Esophagus muscularis mucosa (tissue), 4 donors: ENCODE measurements at regions not wholly inside any gene's neighbourhood (a gene's known extent, or its start where the extent isn't known, plus 50 kb on each side); places are given as distances from the start of the nearest gene placed in this dataset.

Experiments used
- EP300 ChIP-seq: sonication (generic); formaldehyde crosslinking; IDR thresholded peaks from one replicate; pipeline ENCODE4 v1.6.1; 2017; ENCODE audit warnings: antibody characterized with exemption
- POLR2AphosphoS5 ChIP-seq, 2 donors: sonication (generic); formaldehyde crosslinking; IDR thresholded peaks; one replicate each; pipeline ENCODE4 v1.6.1; 2017; ENCODE audit warnings: antibody characterized with exemption in 2 of 2
- TF ChIP-seq, protein P1 (sequence below), 3 experiments: fragments of 200-600 bp in 2 of 3; fragments of 450-650 bp in 1 of 3; sonication (generic) in 2 of 3; IDR thresholded peaks; one replicate each; pipeline ENCODE4 v1.5.1; 2017 to 2019; ENCODE audit warnings: antibody characterized with exemption in 3 of 3, mild to moderate bottlenecking in 2 of 3, moderate library complexity in 1 of 3

DNA sequence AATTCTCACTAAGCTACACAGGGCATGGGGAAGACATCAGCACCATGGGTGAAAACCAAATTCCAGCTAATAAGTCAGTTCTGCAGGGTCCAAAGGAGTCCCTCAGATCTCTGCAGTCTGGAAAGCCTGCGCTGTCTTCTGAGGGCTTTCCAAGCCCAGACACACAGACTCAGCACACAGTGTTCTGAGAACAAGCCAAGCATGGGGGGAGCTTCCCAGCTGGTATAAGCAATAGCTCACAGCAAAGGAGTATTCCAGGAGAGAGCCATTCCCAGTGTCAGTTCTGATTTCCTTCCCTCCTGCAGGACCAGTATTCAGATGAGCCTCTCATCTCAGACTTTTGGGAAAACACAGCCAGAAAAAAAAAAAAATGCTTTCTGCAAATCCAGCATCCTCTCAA is 370.8 kb downstream of the TNS1 start:
- TF ChIP-seq POLR2AphosphoS5 (IDR thresholded peaks at IDR 0.05) (peak in 1 of 2 donors; percentile 70), EP300 (no peak)
- TF ChIP-seq, protein P1, sequence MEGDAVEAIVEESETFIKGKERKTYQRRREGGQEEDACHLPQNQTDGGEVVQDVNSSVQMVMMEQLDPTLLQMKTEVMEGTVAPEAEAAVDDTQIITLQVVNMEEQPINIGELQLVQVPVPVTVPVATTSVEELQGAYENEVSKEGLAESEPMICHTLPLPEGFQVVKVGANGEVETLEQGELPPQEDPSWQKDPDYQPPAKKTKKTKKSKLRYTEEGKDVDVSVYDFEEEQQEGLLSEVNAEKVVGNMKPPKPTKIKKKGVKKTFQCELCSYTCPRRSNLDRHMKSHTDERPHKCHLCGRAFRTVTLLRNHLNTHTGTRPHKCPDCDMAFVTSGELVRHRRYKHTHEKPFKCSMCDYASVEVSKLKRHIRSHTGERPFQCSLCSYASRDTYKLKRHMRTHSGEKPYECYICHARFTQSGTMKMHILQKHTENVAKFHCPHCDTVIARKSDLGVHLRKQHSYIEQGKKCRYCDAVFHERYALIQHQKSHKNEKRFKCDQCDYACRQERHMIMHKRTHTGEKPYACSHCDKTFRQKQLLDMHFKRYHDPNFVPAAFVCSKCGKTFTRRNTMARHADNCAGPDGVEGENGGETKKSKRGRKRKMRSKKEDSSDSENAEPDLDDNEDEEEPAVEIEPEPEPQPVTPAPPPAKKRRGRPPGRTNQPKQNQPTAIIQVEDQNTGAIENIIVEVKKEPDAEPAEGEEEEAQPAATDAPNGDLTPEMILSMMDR (IDR thresholded peaks at IDR 0.05), result no peak
